ENCODE measurements at regions not wholly inside any gene's neighbourhood (a gene's known extent, or its start where the extent isn't known, plus 50 kb on each side); places are given as distances from the start of the nearest gene placed in this dataset.
"Not testable (repeated sequence)": the region's sequence is repeated elsewhere in the genome, so short reads cannot be mapped to it uniquely, and the experiment has no call there.

DNA sequence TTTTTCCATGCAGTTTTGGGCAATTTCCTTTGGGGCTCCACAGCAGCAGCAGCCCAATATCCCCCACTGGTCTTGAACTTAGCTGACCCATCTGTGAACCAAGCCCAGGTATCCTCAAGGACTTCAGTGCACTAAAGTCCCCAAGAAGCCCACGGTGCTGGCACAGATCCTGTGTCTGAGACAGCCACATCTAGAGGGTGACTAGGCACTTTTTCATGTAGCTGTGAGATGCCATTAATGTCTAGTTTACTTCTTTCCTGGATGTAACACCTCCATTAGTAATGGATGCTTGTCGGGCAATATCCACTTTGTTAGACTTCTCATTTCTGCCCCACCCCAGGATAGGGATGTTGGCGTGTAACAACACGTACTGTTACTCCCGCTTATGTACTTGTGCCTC is 117.9 kb downstream of the GPCPD1 start:
- DNase-seq = no peak

DNA sequence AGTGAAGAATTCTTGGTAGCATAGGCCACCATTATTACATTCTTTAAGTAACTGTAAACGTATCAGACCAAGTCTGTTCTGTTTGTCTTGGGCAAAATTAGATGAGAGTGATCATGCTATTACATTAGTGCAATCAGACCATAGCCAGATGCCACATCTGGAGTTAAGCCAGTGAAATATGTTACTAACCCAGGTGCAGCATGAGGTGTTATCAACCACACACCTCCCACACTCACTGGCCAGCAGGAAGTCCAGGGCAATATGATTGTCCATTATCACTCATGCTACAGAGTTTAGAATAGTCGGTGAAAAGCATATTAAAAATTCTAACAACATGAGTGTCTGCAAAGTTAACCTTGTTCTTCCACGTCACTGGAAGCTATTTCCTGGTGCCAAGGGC is 119.4 kb downstream of the GPCPD1 start:
- no peak for DNase-seq

DNA sequence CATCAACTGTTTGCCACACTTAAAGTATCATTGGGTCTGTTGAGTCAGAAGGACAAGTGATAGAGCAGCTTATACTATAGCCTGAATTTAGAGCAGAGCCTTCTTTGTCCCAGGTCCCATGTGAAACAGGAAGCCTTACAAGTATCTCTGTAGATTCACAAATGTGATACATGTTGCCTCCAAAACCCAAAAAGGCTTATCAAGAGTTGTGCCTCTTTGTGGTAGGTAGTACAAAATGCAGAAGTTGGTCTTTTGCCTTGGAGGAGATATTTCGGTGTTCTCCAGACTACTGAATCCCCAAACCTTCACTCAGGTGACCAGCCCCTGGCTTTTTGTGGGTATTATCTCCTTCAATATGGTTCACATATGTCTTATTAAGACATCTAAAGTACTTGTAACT is 121.2 kb downstream of the GPCPD1 start:
- DNase-seq = no peak

DNA sequence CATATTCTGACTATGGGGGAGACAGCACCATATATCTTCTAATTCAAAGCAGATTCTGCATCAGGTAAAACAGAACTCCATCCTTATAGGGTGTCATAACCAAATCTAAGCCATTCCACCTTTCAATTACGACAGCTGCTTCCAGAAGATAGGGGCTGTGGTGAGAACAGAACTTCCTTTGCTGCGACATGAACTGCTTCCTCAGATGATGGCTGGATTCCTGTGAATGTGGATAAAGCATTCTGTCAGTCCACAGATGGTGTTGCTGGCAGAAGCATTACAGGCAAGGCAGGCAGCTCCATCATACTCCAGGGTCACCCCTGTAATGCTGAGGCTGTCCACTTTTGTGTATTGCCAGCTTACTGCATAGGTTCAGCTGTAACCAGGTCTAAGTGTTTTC is 122.0 kb downstream of the GPCPD1 start:
- no peak for DNase-seq

DNA sequence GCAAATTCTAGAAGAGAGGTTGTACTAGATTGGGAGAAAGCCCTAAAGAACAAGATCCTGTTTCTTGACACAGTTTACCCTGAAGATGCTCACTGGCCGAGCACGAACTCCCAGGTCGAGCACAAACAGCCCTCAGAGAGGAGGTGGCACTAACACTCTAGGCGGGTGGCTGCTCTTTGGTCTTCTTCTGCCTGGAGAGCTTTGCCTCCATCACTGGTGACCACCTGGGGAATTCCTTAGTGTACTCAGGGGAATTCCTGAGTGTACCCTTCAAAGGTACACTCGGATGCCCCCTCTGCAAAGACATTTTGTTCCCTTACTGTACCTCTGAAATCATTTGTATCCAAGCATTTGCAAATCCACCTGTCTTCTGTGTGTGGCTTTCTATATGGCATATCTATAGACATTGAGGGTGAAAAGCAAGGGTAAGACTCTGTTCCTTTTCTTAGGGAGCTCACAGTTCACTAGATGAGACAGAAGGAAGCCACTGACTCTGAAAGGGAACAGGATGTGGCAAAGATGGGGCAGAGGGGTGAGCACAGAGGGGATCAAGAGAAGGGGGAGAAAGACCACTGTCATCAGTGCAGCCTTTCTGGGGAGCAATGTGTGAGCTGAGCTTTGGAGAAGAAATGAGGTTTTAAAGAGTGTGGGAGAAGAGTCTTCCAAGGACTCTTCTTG is 124.3 kb downstream of the GPCPD1 start:
- no peak for DNase-seq

DNA sequence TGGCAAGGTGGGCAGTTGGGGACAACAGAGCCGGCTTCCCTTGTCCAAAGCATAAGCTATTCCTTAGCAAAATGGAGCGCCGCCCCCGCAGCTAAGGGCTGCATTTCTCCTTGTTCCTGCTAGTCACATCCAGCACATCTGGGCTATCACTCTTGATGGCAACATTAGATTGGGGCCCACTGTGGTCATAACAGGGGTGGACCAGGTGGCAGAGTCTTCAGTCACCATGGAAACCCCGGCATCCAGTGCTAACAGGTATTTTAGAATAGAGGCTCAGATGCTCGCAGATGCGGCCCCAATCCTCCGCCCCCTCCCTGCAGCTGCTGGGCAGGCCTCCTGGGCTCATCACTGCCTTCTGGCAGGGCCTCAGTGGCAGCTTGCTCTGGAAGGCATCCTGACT is 125.9 kb downstream of the GPCPD1 start:
- DNase-seq = no peak

DNA sequence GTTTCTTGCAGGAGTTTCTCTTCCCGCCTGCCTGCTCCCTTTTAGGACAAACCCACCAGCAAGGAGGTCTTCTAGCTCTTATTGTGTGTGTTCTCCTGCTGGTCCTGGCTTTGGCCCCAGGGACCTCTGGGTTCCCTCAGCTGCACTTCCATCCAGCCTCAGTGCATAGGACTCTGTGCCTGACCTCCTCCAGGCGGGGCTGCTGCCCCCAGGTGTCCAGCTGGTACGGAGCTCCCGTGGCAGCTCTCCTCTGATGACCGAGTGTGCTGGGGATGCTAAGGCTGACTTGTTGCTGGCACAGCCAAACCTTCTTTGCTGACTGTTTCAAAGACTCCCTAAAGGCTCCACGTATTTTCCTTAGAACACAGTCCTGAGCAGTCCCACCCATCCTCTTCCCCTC is 126.5 kb downstream of the GPCPD1 start:
- no peak for DNase-seq

DNA sequence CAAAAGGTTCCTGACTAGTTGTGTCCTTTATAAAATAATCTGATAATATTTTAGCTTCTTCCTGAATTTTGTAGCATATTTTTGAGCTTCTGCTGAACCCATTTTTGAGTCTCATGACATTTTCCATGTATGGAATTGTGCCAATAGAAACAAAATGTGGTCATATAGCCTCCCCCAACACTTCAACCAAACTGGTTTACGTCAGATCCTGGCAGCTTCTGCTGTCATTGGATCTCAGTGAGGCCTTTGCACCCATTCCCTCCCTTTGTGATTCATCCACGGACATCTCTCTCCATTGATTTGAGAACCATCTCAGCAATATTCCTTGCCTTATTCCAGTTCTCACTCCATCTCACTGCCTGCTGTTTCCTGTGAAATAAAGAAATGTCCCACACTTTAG is 128.0 kb downstream of the GPCPD1 start:
- no peak for DNase-seq

DNA sequence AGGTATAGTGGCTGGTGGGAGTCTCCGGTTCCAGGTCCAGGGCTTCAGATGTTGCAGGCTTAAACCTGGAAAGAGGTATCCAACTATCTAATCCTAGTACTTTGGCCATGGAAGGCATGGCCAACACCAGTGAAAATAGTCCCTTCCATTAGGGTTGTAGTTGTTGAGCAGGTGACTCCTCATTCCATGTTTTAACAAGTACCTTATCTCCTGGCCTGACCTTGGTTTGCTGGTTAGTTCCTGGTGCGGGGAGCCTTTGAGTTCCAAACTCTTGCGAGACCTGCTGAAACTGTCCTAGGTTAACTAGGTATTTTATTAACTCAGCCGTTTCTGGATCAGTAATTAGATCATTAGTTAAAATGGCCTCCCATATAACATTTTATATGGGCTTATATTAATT is 128.9 kb downstream of the GPCPD1 start:
- no peak for DNase-seq

DNA sequence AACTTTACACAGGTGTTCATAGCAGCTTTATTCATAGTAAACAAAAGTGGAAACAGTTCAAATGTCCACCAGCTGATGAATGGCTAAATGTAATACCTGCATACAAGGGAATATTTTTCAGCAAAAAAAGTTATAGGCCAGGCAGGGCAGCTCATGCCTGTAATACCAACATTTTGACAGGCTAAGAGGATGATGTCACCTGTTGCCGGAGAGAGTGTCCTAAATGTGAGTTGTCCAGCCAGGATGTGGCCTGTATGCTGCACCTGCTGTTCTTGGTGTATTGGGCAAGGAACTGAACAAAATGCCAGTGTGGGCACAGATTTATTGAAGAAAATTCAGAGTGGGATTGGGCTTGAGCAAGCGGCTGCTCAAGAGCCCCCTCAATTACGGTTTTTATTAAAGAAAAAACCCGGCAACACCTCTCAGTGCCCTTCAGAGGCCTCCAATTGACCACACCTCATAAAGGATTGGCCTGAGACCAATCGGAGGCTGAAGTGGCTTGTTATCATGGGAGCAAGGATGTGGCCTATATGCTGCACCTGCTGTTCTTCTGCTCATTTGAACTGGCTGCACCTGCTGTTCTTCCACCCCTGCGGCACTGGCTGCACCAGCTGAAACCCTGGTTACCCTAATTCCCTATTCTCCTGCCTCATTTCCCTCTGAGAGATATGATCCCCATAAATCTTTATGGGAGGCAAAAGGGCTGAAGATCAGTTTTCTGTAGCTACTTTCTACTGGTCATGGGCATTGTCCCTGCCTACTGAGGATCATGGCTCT is 129.8 kb downstream of the GPCPD1 start:
- DNase-seq = no peak

DNA sequence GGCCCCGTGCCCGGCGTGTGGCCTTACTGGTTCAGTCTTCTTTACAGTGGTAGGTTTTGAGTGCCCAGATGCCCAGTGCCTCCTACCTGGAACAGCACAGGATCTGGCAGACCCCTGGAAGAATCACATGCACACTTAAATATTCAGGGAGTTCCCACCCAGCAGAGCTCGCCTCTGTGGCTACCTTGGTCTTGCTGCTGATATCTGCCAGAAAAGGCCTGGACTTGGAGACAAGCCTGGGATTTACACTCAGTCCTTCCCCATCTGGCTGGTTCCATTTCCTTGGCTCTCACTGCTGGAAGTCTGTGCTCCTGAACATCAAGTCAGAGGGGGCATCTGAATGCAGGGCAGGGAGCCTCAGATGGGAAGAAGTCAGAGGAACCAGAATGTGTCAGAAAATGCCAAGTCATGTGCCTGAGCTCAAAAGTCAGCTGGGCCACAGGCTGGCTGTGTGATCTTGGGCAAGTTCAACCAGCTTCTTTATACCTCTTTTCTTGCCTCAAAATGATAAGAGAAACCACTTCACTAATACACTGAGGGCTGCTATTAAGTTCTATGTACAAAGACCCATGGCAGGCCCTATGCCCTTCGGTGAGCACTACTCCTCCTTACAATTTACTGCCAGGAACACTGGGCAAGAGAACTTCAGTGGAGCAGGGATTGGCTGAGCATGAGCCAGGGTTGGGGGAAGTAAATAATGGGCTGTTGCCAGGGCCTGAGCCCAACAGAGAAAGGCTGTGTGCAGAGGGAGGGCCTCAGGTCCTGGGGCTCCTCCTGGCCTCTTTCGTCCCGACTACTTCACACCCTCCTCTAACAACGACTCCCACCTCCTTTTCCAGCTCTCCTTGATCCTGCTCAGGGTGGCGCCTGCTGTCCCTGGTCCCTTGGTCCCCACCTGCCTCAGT is 135.9 kb downstream of the GPCPD1 start:
- no peak for DNase-seq

DNA sequence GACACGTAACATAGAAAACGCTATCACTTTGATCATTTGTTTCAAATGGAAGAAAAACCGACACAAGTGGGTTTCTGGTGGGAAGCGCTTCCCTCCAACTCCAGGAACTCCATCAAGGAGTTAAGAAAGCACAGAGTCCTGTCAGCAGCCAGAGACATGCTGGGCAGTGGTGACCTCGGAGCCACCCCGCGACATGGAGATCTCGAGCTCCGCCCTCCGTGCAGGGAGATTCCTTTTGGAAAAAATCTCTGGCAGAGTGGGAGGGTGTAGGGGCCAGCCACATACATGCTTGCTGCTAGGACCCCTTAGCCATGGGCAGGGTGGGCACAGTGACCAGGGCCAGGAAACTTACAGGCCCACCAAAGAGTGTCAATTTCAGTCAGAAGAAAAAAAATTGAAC is 138.9 kb downstream of the GPCPD1 start:
- not testable (repeated sequence) for DNase-seq

DNA sequence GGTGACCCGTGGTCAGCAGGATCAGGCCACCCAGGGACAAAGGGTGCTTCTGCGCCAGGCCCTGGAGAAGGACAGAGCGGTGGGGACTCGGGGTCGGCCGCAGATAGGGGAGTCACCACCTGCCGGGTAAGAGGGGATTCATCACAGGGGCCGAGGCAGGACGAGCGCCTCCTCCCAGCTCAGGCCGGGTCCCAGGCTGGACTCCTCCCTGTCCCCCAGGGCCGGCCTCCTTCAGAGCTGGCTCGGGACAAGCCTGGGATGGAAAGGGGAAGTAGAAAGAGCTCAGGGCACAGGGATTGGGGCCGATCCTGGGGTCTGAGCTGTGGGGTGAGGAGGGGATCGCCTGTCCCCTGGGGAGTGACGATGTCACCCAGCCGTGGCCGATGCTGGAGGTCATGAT is 139.4 kb downstream of the GPCPD1 start:
- no peak for DNase-seq

DNA sequence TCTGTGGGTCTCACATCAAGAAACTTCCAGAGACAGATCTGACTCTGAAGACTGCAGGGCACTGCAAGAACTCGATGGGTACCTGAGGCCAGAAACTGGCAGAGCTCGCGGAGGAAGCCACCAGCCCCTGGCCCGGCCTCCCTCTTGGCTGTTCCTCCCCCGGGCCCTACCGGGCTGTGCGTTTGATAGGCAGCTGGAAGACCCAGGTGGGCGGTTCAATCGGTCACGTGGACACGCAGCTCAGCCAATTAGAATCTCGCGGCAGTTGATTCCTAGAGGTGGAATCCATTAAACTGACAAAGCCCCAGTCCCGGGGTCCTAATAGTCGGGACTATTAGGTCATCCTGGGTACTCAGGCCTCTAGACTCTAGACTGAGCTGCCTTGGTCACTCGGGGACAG is 139.9 kb downstream of the GPCPD1 start:
- DNase-seq = no peak

DNA sequence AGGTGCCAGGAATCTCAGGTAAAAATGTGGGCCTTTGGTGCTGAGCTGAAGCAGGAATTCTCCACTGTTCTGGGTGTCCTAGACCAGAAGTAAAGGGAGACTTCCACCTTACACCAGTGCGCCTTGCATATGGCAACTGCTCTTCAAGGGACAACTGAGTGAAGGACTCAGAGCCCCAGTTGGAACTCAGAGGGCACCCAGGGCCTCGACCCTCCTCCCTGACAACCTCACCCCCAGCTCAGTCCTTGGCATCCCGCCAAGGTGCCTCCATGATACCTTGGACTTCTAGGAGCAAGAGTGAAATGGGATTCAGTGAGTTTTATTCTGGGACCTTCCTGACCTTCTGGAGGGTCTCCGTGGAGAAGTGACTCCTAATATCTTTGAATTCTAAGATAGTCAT is 140.3 kb downstream of the GPCPD1 start:
- DNase-seq = no peak

DNA sequence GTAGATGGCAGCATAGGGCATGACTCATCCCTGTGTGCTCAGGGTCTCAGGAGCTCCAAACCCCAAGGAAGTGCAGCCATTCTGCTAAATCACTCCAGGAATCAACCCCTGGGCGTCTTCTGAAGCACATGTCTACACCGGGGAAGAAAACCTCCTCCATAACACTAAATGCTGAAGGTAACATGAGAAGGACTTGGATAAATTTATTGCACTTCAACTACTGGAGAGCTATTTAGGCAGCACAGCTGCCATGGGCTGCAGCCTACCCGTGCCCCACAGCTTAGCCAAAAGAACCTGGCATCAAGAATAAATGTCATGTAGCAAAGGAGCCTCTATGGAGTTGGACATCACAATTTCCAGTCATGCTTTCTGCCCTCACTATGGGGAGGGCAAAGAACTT is 141.7 kb downstream of the GPCPD1 start:
- no peak for DNase-seq

DNA sequence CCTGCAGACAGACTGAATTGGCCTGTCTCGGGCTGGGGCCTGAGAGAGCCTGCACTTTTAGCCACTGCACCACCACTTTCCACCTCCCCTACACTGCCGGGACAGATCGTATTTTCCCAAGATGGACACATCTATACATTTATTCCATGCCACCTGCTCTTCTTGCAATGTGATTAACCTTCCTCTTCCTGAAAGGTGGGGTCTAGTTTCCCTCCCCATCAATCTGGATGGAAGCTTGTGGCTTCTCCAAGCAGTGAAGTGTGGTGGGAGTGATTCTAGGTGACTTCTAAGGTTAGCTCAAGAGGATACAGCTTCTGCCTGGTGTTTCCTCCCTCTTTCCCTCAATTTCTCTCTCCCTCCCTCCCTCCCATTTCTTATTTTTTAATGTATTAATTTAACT is 143.7 kb downstream of the GPCPD1 start:
- no peak for DNase-seq

DNA sequence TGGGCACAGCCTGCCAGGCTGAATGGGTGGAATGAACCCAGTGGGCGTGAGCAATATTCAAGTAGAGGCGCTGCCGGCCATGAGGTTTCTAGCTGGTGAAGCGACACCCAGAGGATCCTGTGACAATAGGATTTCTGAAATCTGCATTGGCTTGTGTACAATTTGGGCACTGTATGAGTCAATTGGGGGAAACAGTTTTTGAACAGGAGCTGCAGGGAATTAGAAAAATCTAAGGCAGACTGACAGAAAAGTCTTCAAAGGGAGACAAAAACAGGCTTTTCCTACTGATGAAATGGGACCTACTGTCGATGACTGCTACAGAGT is 145.2 kb downstream of the GPCPD1 start:
- DNase-seq = no peak

DNA sequence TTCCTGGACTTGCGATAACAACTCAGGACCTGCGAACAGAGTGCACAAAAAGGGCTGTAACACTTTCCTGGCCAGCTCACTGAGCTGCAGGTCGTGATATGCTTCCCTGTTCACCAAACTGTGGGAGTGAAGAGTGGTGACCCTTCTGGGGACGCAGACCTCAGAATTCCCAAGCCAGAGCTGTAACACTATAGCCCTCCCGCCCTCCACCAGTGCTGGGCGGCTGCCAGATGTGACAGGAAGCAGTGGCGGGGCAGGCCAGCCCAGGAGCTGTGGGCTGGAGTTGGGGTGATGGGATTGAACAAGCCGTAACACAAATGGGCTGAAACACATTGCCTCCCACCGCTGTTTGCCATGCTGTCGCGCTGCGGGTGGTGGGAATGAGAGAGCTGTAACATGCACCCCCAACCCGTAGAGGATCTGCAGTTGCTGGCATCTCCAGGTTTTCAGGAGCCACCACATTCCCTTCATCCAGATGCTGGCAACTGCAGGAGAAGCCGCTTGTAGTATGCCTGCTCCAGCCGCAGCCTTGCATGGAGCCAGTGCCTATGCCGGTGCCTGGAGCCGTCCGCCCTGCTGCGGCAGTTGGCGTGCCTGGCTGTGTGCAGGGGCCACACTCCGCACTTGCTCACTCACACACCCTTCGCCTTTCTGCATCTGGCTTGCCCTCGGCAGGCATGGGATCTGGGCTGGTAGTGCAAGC is 145.8 kb downstream of the GPCPD1 start:
- no peak for DNase-seq

DNA sequence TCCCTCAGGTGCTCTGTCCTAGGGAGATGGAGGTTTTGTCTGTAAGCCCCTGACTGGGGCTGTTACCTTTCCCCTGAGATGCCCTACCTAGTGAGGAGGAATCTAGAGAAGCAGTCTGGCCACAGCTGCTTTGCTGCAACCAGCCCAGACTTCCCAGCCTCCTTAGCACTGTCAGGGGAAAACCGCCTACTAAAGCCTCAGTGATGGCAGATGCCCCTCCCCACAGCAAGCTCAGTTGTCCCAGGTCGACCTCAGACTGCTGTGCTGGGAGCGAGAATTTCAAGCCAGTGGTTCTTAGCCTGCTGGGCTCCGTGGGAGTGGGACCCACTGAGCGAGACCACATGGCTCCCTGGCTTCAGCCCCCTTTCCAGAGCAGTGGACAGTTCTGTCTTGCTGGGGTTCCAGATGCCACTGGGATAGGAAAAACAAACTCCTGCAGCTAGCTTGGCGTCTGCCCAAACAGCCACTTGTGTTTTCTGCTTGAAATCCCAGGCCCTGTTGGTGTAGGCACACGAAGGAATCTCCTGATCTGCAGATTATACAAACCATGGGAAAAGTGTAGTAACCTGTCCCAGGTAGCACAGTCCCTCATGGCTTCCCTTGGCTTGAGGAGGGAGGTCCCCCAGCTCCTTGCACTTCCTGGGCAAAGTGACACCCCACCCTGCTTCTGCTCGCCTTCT is 146.4 kb upstream of the PROKR2 start:
- DNase-seq = no peak

DNA sequence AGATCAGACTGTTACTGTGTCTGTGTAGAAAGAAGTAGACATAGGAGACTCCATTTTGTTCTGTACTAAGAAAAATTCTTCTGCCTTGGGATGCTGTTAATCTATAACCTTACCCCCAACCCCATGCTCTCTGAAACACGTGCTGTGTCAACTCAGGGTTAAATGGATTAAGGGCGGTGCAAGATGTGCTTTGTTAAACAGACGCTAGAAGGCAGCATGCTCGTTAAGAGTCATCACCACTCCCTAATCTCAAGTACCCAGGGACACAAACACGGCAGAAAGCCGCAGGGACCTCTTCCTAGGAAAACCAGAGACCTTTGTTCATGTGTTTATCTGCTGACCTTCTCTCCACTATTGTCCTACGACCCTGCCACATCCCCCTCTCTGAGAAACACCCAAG is 137.0 kb upstream of the PROKR2 start:
- DNase-seq = not testable (repeated sequence)

DNA sequence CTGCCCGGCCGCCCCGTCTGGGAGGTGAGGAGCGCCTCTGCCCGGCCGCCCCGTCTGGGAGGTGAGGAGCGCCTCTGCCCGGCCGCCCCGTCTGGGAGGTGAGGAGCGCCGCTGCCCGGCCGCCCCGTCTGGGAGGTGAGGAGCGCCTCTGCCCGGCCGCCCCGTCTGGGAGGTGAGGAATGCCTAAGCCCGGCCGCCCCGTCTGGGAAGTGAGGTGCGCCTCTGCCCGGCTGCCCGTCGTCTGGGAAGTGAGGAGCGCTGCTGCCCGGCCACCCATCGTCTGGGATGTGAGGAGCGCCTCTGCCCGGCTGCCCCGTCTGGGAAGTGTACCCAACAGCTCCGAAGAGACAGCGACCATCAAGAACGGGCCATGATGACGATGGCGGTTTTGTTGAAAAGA is 136.6 kb upstream of the PROKR2 start:
- DNase-seq = not testable (repeated sequence)

DNA sequence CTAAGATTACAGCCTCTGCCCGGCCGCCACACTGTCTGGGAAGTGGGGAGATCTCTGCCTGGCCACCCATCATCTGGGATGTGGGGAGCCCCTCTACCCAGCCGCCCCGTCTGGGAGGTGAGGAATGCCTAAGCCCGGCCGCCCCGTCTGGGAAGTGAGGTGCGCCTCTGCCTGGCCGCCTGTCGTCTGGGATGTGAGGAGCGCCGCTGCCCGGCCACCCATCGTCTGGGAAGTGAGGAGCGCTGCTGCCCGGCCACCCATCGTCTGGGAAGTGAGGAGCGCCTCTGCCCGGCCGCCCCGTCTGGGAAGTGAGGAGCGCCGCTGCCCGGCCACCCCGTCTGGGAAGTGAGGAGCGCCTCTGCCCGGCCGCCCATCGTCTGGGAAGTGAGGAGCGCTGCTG is 135.9 kb upstream of the PROKR2 start:
- DNase-seq = not testable (repeated sequence)

Measured in activated T-cell treated with anti-CD3 and anti-CD28 coated beads for 4 hours (primary cell).